ENCODE measurements at regions not wholly inside any gene's neighbourhood (a gene's known extent, or its start where the extent isn't known, plus 50 kb on each side); places are given as distances from the start of the nearest gene placed in this dataset.

DNA sequence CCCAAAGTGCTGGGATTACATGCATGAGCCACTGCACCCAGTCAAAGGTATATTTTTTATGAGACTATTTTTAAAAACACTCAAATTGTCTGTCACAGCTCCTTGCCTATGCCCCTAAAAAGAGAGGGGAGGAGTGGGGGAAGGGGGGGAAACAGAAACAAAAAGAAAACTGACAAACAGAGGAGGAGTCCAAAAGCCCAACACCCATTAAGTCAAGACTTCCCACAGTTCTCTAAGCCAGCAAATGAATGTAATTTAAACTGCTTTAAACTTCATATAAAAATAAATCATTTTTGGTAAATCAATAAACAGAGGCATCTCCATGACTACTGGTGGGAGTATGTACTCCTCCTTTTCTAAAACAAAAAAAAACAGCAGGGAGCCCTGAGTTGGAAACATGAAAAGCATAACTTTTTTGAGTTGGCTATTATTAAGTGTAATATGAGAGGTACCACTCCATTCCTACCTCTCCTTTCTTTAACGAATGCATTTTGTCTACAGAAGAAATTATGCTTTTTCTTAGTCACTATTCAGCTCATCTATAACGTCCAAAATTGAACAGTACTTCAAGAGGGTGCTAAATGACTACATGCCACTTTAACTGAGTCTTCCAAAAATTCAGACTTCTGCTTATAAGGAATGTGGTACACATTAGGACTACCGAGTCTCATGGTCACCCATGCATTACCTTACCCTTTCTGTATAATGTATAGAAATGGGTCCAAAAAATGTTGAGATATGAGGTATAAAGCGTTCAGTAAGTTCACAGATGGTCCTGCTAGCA is 119.0 kb upstream of the PRSS16 start:
- H3K4me3 ChIP-seq (ENCODE audit: insufficient read depth, low read length), result no peak overlapping the region
- H4K20me1 ChIP-seq (ENCODE audit: insufficient read depth, low read length), result no peaks in the 10 kb centered on the region
- TF ChIP-seq CTCF (IDR thresholded peaks at IDR 0.05; ENCODE audit: extremely low read depth, low read depth, low read length), result no peak
- H3K9me3 ChIP-seq (ENCODE audit: low read depth, low read length), result no peaks in the 10 kb centered on the region
- no peaks in the 10 kb centered on the region for H3K36me3 ChIP-seq (ENCODE audit: insufficient read depth, low read length)
- no peak for DNase-seq (ENCODE audit: insufficient read length, low spot score, missing footprints)
- no peaks in the 10 kb centered on the region for H3K79me2 ChIP-seq (ENCODE audit: insufficient read depth, low read length)
- peaks cover 11% of the 10 kb centered on the region for H3K4me1 ChIP-seq (ENCODE audit: insufficient read depth, low read length)
- H3K27me3 ChIP-seq (ENCODE audit: insufficient read depth, low read length), result no peaks in the 10 kb centered on the region
- no peak overlapping the region for H3K4me2 ChIP-seq (ENCODE audit: insufficient read depth, low read length)
- no peak overlapping the region for H2AFZ ChIP-seq (ENCODE audit: low read length)
- H3K27ac ChIP-seq (ENCODE audit: low read depth, low read length), result no peak overlapping the region

GRCh38 chr6:27129095-27129815 is 118.2 kb upstream of the PRSS16 start:
- DNase-seq (ENCODE audit: insufficient read length, low spot score, missing footprints), result no peak
- no peaks in the 10 kb centered on the region for H3K79me2 ChIP-seq (ENCODE audit: insufficient read depth, low read length)
- H2AFZ ChIP-seq (ENCODE audit: low read length), result no peak overlapping the region
- no peaks in the 10 kb centered on the region for H3K27me3 ChIP-seq (ENCODE audit: insufficient read depth, low read length)
- H4K20me1 ChIP-seq (ENCODE audit: insufficient read depth, low read length), result no peaks in the 10 kb centered on the region
- H3K4me3 ChIP-seq (ENCODE audit: insufficient read depth, low read length), result no peak overlapping the region
- no peak for TF ChIP-seq CTCF (IDR thresholded peaks at IDR 0.05; ENCODE audit: extremely low read depth, low read depth, low read length)
- H3K4me2 ChIP-seq (ENCODE audit: insufficient read depth, low read length), result no peak overlapping the region
- H3K27ac ChIP-seq (ENCODE audit: low read depth, low read length), result no peak overlapping the region
- H3K4me1 ChIP-seq (ENCODE audit: insufficient read depth, low read length), result peaks cover 16% of the 10 kb centered on the region
- no peaks in the 10 kb centered on the region for H3K36me3 ChIP-seq (ENCODE audit: insufficient read depth, low read length)
- no peaks in the 10 kb centered on the region for H3K9me3 ChIP-seq (ENCODE audit: low read depth, low read length)

- no peaks in the 10 kb centered on the region for H3K9me3 ChIP-seq (ENCODE audit: low read depth, low read length)
- no peak overlapping the region for H3K4me3 ChIP-seq (ENCODE audit: insufficient read depth, low read length)
- H4K20me1 ChIP-seq (ENCODE audit: insufficient read depth, low read length), result no peaks in the 10 kb centered on the region
- no peak overlapping the region for H2AFZ ChIP-seq (ENCODE audit: low read length)
- no peak for DNase-seq (ENCODE audit: insufficient read length, low spot score, missing footprints)
- H3K4me1 ChIP-seq (ENCODE audit: insufficient read depth, low read length), result peaks cover 18% of the 10 kb centered on the region
- TF ChIP-seq CTCF (IDR thresholded peaks at IDR 0.05; ENCODE audit: extremely low read depth, low read depth, low read length), result no peak
- no peak overlapping the region for H3K4me2 ChIP-seq (ENCODE audit: insufficient read depth, low read length)
- no peaks in the 10 kb centered on the region for H3K79me2 ChIP-seq (ENCODE audit: insufficient read depth, low read length)
- no peaks in the 10 kb centered on the region for H3K36me3 ChIP-seq (ENCODE audit: insufficient read depth, low read length)
- no peaks in the 10 kb centered on the region for H3K27me3 ChIP-seq (ENCODE audit: insufficient read depth, low read length)
- H3K27ac ChIP-seq (ENCODE audit: low read depth, low read length), result no peak overlapping the region
Observed at GRCh38 chr6:27129917-27130316, 117.6 kb upstream of the PRSS16 start.

All from osteoblast (primary cell).